AML-193 (cell line): ENCODE measurements at regions not wholly inside any gene's neighbourhood (a gene's known extent, or its start where the extent isn't known, plus 50 kb on each side); places are given as distances from the start of the nearest gene placed in this dataset.

Experiments
- DNase-seq, 2 experiments: peaks; one replicate each; lab custom pipeline; 2025; lab: John Stamatoyannopoulos, UW

DNA sequence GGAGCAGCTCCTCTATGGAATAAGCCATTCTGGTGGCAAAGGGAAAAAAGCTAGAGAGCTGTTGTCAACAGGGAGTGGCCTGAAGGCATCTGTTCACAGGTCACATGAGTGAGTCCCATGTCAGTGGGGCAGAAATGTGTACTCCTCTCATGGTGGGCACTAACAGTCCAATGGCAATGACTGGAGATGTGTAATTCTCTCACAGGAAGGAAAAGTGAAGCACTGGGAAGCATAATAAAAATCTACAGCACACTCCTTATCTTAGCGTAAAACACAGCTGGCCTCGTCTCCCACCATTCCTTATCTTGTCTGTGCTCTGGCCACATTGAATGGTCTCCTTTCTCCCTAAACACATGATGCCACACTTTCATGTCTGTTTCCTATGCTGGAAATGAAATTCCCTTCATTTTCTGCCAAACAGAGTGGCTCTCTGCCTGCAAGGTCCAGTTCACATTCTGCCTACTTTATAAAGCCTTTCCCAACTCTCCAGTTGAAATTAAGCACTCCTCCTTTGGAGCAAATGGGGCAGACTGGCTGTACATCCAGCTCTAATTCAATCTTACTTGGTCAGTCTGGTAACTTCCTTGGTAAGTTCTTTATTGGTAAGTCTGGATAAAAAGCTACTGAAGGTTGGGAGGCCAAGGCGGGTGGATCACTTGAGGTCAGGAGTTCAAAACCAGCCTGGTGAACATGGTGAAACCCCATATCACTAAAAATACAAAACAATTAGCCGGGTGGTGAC lies 139.8 kb downstream of the RPL22L1 start:
- no peak for DNase-seq

DNA sequence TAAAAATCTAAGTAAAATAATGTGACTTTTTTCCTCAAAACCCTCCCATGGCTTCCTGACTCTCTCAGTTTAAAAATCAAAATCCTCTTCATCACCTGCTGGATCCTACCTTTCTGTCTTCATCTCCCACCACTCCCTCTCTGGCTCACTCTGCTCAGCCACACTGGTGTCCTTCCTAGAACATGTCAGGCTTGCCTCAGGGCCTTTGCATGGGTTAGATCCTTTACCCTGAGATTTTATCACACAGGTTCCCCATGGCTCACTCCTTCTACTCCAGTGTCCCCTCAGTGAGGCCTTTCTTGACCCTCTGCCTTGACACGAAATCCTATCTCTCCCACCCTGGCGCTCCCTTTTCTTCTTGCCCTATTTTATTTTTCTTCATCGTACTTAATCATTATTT lies 141.8 kb downstream of the RPL22L1 start:
- no peak for DNase-seq

DNA sequence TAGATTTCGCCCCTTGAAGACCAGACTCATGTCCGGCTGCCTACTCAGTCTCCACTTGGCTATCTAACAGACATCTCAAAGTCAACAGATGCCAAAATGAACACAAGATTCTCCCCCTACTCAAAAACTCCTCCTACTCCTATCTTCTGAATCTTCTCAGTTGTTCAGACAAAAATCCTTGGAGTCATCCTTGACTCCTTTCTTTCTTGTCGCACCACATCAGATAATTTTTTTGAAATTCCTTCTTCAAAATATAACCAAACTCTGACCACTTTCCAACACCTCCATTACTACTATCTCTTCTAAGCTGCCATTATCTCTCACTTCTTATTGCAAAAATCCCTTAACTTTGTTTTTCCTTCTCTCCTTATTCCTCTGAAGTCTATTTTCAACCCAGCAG lies 141.9 kb upstream of the SLC7A14 start:
- no peak for DNase-seq

DNA sequence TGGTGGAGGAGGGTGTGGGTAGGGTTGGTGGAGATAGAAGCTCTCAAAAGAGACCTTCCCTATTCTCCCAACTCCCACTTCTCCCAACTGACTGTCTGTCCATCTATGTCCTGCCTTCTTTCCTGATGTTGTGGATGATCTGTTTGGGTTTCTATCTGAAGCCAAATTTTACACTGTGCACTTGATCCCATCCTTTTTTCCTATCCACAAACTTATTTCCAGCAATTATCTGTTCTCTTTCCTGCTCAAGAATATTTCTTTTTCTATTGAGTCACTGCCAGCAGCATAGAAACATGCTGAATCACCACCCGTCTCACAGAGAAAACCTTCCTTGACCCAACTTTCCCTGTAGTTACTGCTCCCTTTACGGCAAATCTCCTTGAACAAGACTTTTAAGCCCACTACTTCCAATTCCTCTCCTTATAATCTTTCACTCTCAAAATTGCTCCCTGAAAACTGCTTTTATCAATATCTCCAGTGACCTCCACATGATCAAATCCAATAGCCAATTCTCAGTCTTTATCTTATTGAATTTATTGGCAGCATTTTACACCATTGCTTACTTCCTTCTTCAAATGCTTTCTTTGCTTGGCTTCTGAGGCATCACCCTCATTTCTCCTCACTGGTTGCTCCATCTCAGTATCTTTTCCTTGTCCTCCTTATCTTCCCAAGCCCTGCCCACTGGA lies 141.2 kb upstream of the SLC7A14 start:
- no peak for DNase-seq

DNA sequence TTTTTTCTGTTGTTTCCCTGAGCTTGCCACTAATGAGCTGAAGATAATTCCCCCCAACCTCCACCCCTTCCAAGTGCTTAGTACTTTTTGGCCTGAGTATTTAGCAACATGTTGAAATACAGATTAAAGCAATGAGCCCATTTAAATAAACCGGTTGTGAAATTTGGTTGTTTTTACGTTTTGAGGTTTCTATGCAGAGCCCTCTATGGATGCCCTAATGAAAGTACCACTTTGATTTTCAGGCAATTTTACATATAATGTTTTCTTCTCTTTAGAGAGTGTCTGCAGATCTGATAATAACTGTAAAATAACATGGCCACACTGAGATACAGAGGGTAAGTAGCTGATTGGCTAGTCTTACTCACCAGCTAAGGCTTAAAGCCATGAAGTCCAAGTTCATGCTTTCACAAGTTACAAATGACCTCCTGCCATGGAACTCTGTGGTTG lies 139.4 kb upstream of the SLC7A14 start:
- DNase-seq: no peak

DNA sequence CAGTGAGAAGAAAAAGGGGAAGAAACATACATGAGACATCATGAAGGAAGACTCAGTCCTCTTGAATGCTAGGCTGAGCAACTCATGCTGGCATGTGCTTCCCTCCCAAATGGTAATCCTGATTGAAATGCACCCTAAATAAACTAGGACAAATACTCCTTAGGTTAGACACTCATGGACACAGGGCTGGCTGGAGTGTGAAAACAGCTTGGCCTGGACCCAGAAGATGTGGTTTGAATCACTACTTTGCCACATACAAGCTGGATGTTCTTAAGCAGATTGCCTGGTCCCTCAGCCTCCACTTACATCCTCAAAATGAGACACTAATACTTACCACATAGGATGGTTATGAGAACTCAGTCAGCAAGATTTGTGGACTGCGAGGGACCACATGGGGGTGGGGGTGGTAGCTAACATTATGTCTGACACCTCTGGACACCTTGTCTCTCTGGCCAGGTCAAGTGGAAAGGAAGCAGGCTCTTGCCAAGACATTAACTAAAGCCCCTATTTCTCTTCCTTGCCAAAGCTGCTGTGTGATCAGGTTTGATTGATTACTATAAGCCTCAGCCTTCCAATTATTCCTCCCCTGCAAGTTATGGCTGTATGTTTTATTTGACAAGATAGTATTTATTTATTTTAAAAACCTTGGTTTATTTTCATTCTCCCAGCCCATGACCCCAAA lies 138.9 kb upstream of the SLC7A14 start:
- DNase-seq: no peak

DNA sequence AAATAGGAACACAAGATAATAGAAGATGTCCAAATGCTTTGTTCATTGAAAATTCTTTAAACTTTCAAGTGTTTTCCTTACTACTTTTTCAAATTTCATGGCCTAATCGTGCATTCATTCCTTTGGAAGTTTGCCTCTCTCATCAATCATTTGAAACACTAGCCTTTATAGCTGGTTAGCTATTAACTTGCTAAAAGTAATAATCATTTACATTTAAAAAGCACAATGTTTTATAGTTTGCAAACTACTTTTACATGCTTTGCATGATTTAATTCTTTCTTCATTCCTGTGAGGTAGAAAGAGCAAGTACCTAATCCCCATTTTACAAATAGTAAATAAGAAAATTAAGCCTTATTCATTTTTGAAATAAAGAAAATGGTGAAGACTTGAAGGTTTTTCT lies 137.4 kb upstream of the SLC7A14 start:
- no peak for DNase-seq

DNA sequence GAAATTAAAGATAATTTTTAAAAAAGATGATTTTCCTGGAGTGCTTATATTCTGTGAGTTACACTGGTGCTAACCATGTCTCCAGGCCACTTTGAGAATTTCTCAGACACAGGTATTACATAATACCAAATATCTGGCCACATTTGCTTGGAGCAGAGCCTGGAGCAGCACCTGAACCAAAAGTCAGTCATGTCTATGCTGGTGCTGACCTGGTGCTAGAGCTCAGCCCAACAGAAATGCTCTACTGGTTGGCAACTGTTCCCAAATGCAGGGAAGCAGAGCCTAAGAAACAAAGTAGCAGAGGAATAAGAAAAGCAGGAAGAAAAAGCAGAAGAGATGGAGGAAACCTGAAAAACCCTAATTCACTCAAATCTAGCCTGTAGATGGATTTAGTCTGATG lies 135.7 kb upstream of the SLC7A14 start:
- DNase-seq: no peak

DNA sequence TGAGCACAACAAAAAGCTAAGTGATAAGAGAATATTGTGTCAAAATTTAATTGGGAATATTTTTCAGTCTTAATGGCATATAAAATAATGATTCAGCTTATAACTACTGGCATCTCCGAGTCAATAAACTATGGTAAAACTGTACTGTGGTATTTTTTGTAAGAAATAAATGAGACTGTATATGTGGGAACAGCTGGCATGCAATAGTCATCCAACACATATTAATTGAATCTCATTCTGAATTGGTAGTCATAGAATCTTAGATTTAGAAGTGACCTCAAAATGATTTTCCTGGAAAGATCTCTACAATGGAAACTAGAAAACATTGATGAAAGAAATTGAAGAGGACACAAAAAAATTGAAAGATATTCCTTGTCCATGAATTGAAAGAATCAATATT lies 133.4 kb upstream of the SLC7A14 start:
- DNase-seq: no peak

DNA sequence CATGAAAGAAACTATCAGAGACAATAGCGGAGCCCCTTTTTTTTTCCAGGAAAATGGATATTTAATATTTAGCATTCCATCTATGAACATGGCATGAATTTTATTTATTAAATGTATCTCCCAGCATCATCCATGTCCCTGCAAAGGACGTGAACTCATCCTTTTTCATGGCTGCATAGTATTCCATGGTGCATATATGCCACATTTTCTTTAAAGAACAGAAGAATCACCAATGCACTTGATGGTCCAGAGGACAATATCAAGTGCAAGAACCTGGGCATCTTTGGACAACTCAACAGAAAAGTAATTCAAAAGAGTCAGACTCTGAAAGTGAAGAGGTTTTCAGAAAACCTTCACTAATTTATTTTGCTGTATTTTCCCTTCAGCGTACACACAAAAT lies 133.0 kb upstream of the SLC7A14 start:
- no peak for DNase-seq

DNA sequence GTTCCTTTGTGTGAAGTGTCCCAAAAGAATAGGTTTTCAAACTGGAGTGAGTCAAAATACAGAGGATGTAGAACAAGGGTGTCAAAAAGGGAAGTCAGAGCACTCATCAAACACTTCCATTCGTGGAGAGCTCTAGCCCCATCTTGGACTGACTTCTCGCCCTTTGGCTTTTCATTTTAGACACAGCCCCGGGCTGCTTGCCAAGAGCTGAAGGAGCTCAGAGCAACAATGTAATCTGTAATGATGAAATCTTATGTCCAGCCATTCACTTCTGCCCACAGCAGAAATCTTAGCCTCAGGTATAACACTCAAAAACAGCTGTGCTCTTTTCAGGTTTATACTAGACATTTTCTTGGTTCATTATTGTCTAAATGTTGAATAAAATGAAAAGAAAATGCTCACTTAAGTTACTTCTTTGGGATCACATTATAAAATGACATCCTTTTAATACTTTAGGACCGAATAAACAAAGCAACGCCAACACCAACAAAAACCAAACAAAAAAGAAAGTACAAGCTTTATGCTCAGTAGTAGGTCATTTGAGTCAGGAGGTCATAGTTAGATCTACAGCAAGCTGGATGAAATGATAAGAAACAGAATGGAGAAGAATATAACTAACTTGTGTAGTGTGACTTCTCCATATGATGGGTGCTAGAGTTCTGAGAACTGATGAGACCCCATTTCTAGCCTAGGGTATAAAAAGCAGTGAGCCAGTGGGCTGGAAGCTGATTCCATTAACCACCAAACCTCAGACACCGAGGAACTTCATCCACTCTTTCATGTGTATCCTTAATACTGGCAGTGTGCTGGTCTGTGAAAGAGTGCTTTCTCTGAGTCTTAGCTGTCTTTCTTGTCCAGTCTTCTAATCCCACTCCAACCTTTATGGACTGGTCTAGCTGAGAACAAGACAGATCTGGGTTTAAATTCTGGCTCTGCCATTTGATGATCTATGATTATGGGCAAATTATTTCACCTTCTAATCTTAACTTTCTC lies 131.8 kb upstream of the SLC7A14 start:
- no peak for DNase-seq

DNA sequence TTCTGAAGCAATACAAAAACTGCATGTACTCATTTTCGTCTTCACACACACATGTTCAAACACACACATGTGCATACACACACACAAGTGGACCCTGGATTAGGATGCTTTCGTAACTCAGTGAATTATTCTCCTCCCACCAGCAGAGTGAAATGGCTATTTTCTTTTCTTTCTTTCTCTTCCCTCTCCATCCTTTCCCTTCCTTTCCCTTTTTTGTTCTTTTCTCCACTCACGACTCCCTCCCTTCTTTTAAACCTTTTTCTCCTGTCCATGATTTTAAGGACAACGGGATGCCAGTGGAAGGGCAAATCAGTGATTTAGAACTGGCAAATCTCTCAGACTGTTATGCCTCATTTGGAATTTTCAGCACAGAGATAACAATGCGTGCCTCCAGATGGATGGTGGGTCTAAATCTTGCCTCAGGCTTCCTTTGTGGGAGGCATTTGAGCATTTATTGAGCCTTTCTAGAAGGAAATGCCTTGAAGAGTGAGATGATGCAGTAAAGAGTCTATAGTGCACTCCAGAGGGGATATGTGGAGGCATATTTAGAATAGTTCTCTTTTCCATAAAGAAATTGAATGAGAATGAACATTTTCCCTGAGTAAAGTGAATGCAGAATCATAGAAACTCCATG lies 130.4 kb upstream of the SLC7A14 start:
- no peak for DNase-seq

DNA sequence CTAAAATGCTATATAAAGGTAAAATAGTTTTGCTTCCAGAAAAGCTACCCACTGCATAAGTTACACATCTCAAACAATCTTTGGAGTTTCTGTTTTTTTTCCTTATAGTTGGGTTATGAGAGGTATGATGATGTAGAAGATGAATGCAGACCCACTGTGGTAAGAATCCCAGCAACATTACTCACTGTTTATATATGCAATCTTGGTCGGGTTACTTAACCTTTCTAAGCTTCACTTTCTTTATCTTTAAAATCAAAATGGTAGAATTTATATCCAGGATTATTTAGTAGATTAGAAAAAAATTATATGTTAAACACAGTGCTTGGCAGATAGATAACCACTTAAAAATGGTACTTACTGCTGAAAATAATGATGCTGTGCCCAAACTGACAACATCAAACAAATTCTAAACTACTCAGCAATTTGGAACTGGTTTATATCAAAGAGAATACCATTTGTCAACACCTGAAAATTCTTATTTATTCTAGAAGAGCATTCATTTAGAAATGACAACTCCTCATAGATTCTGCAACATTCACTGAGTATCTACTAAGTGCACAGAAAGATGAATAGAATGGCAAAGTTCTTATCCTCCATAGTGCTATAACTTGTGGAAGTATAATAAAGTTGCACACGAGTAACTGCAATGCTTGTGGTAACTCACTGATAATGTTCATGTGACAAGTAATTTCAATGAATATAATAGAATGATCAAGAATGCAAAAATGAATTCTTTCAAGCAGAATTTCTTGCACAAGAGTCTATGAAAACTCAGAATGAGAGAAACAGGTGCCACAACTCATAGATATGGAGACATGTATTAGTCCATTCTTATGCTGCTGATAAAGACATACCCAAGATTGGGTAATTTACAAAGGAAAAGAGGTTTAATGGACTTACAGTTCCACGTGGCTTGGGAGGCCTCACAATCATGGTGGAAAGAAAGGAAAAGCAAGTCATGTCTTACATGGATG lies 129.0 kb upstream of the SLC7A14 start:
- no peak for DNase-seq

DNA sequence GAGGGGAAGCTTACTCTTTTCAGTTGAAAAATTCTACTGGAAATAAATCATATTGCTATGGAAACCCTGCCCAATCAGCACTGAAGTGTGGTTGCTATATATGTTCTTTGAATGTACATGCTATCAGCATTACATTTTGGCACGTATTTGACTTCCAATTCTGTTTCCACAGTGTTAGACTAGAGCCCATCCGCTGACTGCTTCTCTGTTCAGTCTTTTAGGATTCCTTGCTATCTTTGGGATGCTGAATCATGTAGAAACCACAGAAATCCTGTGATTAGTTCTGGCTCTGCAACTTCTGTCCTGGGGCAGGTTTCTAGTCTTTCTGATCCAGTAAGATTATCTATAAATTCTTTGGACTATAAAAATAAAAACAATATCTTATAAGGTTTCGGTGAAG lies 128.2 kb upstream of the SLC7A14 start:
- DNase-seq: no peak

DNA sequence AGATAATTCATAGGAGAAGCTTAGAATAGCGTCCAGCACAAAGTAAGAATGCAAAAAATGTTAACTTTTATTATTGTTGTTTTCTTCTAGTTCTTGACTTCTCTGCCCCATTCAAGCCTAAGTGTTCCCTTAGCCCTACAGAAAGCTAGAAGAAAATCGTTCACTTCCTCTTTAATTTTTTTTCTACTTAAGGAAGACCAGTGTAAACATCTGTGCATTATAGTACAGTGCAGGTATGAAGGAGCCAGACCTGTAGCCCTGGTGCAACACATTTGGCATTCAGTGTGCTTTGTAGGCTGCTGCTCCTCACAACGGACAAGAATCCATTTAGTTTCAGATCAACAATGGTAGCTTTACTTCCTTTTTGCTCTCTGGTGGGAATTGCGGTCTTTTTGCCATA lies 127.8 kb upstream of the SLC7A14 start:
- no peak for DNase-seq

DNA sequence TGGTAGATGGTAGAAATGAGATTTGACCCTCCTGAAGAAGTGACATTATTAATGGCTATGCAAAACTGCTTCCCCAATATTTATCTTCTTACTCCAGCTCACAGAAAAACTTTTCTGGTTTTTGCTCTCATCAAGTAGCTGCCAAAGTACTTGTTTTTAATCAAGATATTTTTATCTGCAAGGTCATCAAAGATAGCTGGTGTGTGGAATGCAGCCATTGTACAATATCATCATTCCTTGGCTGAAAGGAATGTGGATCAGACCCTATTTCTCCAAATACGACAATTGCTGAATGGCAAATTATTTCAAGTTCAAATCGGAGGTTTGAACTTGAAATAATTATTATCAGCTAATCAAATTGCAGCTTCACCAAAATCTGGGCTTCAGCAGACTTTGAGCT lies 126.9 kb upstream of the SLC7A14 start:
- no peak for DNase-seq

DNA sequence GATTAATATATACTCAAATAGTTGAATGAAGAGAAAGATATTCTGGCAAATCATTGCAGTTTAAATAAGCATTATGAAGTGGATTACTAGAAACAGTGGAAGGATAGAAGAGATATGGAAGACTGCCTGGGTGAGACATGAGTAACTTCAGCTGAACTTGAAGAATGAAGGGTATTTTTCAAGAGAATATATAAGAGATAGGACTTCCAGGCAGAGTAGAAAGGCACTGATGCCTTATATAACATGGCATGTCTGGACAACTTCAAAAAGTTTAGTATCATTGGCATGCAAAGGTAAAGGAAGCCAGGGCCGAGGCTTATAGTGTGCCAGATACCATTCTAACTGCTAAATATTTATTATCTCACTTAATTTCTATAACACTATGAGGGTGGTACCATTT lies 126.5 kb upstream of the SLC7A14 start:
- DNase-seq: no peak

DNA sequence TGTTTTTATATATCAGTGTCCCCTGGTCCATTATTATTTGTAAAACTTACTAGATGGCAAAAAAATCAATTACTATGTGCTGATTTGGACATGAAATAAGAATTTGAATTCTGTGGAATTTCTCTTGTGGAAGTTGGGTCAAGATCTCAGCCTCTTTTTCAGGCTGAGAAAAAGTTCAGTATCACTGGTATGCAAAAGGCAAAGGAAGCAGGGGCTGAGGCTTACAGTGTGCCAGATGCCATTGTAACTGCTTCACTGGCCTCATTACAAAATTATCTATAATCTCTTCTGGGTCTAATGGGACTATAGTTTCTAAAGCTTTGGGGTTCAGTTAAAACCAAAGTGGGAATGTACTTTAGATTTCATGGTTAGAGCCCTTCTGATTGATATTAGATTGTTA lies 125.9 kb upstream of the SLC7A14 start:
- no peak for DNase-seq

DNA sequence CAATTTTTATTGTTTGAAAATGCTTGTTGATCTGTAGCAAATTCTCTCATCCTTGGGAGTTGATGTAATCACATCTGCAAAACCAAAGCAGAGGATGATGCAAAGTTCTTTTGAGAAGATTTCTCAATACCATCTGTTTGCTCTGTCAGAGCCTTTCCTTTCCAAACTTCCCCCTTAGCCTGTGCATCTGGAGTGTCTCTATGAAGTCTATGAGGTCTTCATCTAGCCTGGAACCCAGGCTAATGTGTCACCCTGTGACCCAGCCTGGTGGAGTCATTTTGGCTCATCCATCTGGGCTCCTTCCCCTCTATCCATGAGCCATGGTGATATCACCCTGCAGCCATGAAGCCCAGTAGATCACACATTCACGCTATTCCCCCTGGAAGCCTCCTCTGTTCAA lies 123.2 kb upstream of the SLC7A14 start:
- peak; percentile 45 to 57 for DNase-seq

DNA sequence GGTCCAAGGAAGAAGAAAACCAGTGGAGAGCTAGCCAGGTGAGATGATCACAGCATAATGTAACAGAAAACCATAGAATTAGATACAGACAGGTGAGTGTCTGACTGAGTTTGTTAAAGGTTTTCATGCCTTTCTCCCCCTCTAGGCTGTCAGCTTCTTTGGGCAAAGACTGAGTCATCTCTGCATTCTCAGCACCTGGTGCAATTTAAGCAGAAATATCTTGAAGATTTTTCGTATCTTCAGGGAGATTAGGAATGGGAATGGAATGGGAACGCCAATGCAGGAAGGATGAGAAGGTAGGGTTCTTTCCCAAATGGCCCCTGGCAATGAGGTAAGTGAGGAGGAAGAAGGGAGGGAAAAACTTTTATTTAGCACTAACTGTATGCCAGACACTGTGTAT lies 122.0 kb upstream of the SLC7A14 start:
- DNase-seq: no peak
